ENCODE measurements at regions not wholly inside any gene's neighbourhood (a gene's known extent, or its start where the extent isn't known, plus 50 kb on each side); places are given as distances from the start of the nearest gene placed in this dataset.
"Not testable (repeated sequence)": the region's sequence is repeated elsewhere in the genome, so short reads cannot be mapped to it uniquely, and the experiment has no call there.

GRCh38 chr3:20547361-20548269 is 361.6 kb upstream of the SGO1 start:
- intact Hi-C loops (cut with micrococcal nuclease); BruUV-seq (replicated peaks); H3K4me2 ChIP-seq (ENCODE audit: low read depth, low read length); POLR2A ChIA-PET (ENCODE audit: unreplicated experiment); H3K9ac ChIP-seq (ENCODE audit: low read depth, low read length); in situ Hi-C loops (cut with MboI; ENCODE audit: low sequenced_read_pairs); ATAC-seq (ENCODE audit: low read depth); H2AK5ac ChIP-seq (ENCODE audit: low read depth, low read length); H2AK9ac ChIP-seq (replicated peaks; ENCODE audit: low read depth, low read length, poor library complexity); H3K36me3 ChIP-seq (ENCODE audit: control insufficient read depth, insufficient read depth, low read length); H3K56ac ChIP-seq (ENCODE audit: extremely low read depth, insufficient read depth, low read length); H4K91ac ChIP-seq (ENCODE audit: insufficient read depth, low read depth, low read length); H3K27me3 ChIP-seq (ENCODE audit: control insufficient read depth, insufficient read depth, low read length); H3K4ac ChIP-seq (ENCODE audit: low read depth, low read length); H4K5ac ChIP-seq (ENCODE audit: low read depth, low read length); H3K27ac ChIP-seq (ENCODE audit: insufficient read depth, low read length); H2BK15ac ChIP-seq (ENCODE audit: low read depth, low read length); H2BK5ac ChIP-seq (ENCODE audit: low read depth, low read length, poor library complexity, severe bottlenecking); H4K20me1 ChIP-seq (ENCODE audit: insufficient read depth, low read length); H3K79me1 ChIP-seq (ENCODE audit: low read depth in 1 of 2, low read length in 2 of 2); H3K4me1 ChIP-seq (ENCODE audit: control insufficient read depth, insufficient read depth, low read length); H3K4me3 ChIP-seq (ENCODE audit: insufficient read depth, low read depth, low read length); H3K18ac ChIP-seq (ENCODE audit: low read depth, low read length); dilution Hi-C loops (cut with HindIII; ENCODE audit: low sequenced_read_pairs, unreplicated experiment); H3K23ac ChIP-seq (ENCODE audit: low read depth, low read length); CTCF ChIA-PET; H2BK120ac ChIP-seq (ENCODE audit: low read depth, low read length); H3K9me1 ChIP-seq (ENCODE audit: insufficient read depth, low read length); H4K8ac ChIP-seq (ENCODE audit: low read depth in 2 of 2, low read length in 2 of 2); H2BK20ac ChIP-seq (ENCODE audit: low read depth, low read length); H3K9me3 ChIP-seq (ENCODE audit: control insufficient read depth, insufficient read depth, low read length); DNase-seq; H2AFZ ChIP-seq (replicated peaks; ENCODE audit: low read length, poor library complexity); H3K14ac ChIP-seq (replicated peaks; ENCODE audit: low read depth, low read length): not testable (repeated sequence)
- WGBS, 2 experiments (ENCODE audit: extremely low coverage in 2 of 2, insufficient read length in 1 of 2): 94% methylated on average over 3 of the region's 35 CpGs; no CpG with 5 or more reads in 1 of the 2 experiments
